ENCODE measurements at regions not wholly inside any gene's neighbourhood (a gene's known extent, or its start where the extent isn't known, plus 50 kb on each side); places are given as distances from the start of the nearest gene placed in this dataset.

GRCh38 chr13:67917291-67917987 is 687.3 kb upstream of the PCDH9 start:
- Histone ChIP-seq H2AFZ (ENCODE audit: low read depth) (no peak overlapping the region), H3K9me2 (no peaks in the 10 kb centered on the region), H3K79me2 (ENCODE audit: insufficient read depth) (no peaks in the 10 kb centered on the region), H3K36me3 (replicated peaks in 1 of 2; ENCODE audit: control insufficient read depth in 1 of 2, insufficient read depth in 2 of 2, low read length in 1 of 2) (no peaks in the 10 kb centered on the region), H3K27ac (ENCODE audit: low read depth in 2 of 2, low read length in 1 of 2) (no peak overlapping the region), H3F3A (replicated peaks; ENCODE audit: insufficient read depth) (no peaks in the 10 kb centered on the region), H3K4me1 (ENCODE audit: control insufficient read depth in 1 of 2, insufficient read depth in 2 of 2, low read depth in 1 of 2, low read length in 1 of 2) (no peaks in the 10 kb centered on the region), H3K27me3 (ENCODE audit: insufficient read depth) (no peaks in the 10 kb centered on the region), H3K4me2 (no peak overlapping the region), H4K20me1 (ENCODE audit: insufficient read depth) (no peaks in the 10 kb centered on the region), H3K9ac (no peak overlapping the region), H3K4me3 (ENCODE audit: low read depth in 2 of 2, low read length in 1 of 2) (no peak overlapping the region), H3K9me3 (no peaks in the 10 kb centered on the region)
- WGBS (ENCODE audit: low lambda C conversion rate), result 32% methylated on average over 5 of the region's 5 CpGs
- no peak for DNase-seq
- POLR2A ChIA-PET, result no interaction called here
- TF ChIP-seq SIN3A (IDR thresholded peaks at IDR 0.05; ENCODE audit: borderline replicate concordance, low read depth, low read length) (no peak), NRF1 (IDR thresholded peaks at IDR 0.05; ENCODE audit: low read depth, low read length) (no peak), TEAD4 (IDR thresholded peaks at IDR 0.05; ENCODE audit: borderline replicate concordance, insufficient read depth) (no peak), CHD2 (IDR thresholded peaks at IDR 0.05; ENCODE audit: low read length, partially characterized antibody) (no peak), GABPA (IDR thresholded peaks at IDR 0.05; ENCODE audit: low read depth) (no peak), IRF3 (IDR thresholded peaks at IDR 0.05; ENCODE audit: low read depth, low read length) (no peak), MAX (IDR thresholded peaks at IDR 0.05; ENCODE audit: low read depth) (no peak), FOXM1 (IDR thresholded peaks at IDR 0.05; ENCODE audit: low read depth) (no peak), REST (IDR thresholded peaks at IDR 0.05; ENCODE audit: low read depth, low read length) (no peak), USF1 (IDR thresholded peaks at IDR 0.05; ENCODE audit: borderline replicate concordance, low read depth) (no peak)
- CTCF ChIA-PET, result no interaction called here

GRCh38 chr13:67916650-67917049 is 686.5 kb upstream of the PCDH9 start:
- Histone ChIP-seq H3F3A (replicated peaks; ENCODE audit: insufficient read depth) (no peaks in the 10 kb centered on the region), H3K4me1 (ENCODE audit: control insufficient read depth in 1 of 2, insufficient read depth in 2 of 2, low read depth in 1 of 2, low read length in 1 of 2) (no peaks in the 10 kb centered on the region), H3K4me2 (no peak overlapping the region), H3K79me2 (ENCODE audit: insufficient read depth) (no peaks in the 10 kb centered on the region), H3K27me3 (ENCODE audit: insufficient read depth) (no peaks in the 10 kb centered on the region), H3K9me2 (no peaks in the 10 kb centered on the region), H4K20me1 (ENCODE audit: insufficient read depth) (no peaks in the 10 kb centered on the region), H3K4me3 (ENCODE audit: low read depth in 2 of 2, low read length in 1 of 2) (no peak overlapping the region), H3K9ac (no peak overlapping the region), H3K27ac (ENCODE audit: low read depth in 2 of 2, low read length in 1 of 2) (no peak overlapping the region), H3K9me3 (no peaks in the 10 kb centered on the region), H3K36me3 (replicated peaks in 1 of 2; ENCODE audit: control insufficient read depth in 1 of 2, insufficient read depth in 2 of 2, low read length in 1 of 2) (no peaks in the 10 kb centered on the region), H2AFZ (ENCODE audit: low read depth) (no peak overlapping the region)
- WGBS (ENCODE audit: low lambda C conversion rate), result 69% methylated on average over 1 of the region's 1 CpG
- TF ChIP-seq FOXM1 (IDR thresholded peaks at IDR 0.05; ENCODE audit: low read depth), result no peak
- TF ChIP-seq RXRA (IDR thresholded peaks at IDR 0.05; ENCODE audit: borderline replicate concordance, low read depth), result no peak
- CTCF ChIA-PET, result no interaction called here
- POLR2A ChIA-PET, result no interaction called here
- DNase-seq, result no peak

Data from SK-N-SH (cell line).